ENCODE measurements at regions not wholly inside any gene's neighbourhood (a gene's known extent, or its start where the extent isn't known, plus 50 kb on each side); places are given as distances from the start of the nearest gene placed in this dataset.

- no peaks in the 10 kb centered on the region for H3K4me1 ChIP-seq
- no peak for DNase-seq
- H3K4me3 ChIP-seq (ENCODE audit: low read depth, low read length): no peak overlapping the region
- TF ChIP-seq CTCF (IDR thresholded peaks at IDR 0.05; ENCODE audit: low read depth, low read length): no peak
- no peaks in the 10 kb centered on the region for H3K9me3 ChIP-seq
- no peaks in the 10 kb centered on the region for H3K36me3 ChIP-seq
- no peaks in the 10 kb centered on the region for H3K27me3 ChIP-seq
Observed at GRCh38 chr12:131441060-131441396, 269.9 kb upstream of the SFSWAP start.

GRCh38 chr12:131441638-131442336 lies 269.1 kb upstream of the SFSWAP start:
- DNase-seq: no peak
- H3K4me3 ChIP-seq (ENCODE audit: low read depth, low read length): no peak overlapping the region

GRCh38 chr12:131442337-131442918 lies 268.5 kb upstream of the SFSWAP start:
- no peaks in the 10 kb centered on the region for H3K4me1 ChIP-seq
- H3K9me3 ChIP-seq: no peaks in the 10 kb centered on the region
- no peak overlapping the region for H3K4me3 ChIP-seq (ENCODE audit: low read depth, low read length)
- no peaks in the 10 kb centered on the region for H3K36me3 ChIP-seq
- no peaks in the 10 kb centered on the region for H3K27me3 ChIP-seq
- no peak for TF ChIP-seq CTCF (IDR thresholded peaks at IDR 0.05; ENCODE audit: low read depth, low read length)
- no peak for DNase-seq

More at GRCh38 chr12:131441638-131442336, 269.1 kb upstream of the SFSWAP start:
- Histone ChIP-seq H3K27me3 (no peaks in the 10 kb centered on the region), H3K4me1 (no peaks in the 10 kb centered on the region), H3K36me3 (no peaks in the 10 kb centered on the region), H3K9me3 (no peaks in the 10 kb centered on the region)
- no peak for TF ChIP-seq CTCF (IDR thresholded peaks at IDR 0.05; ENCODE audit: low read depth, low read length)

GRCh38 chr12:131443019-131444000 lies 267.6 kb upstream of the SFSWAP start:
- DNase-seq: no peak
- TF ChIP-seq CTCF (IDR thresholded peaks at IDR 0.05; ENCODE audit: low read depth, low read length): no peak
- no peaks in the 10 kb centered on the region for H3K9me3 ChIP-seq
- no peaks in the 10 kb centered on the region for H3K4me1 ChIP-seq
- H3K27me3 ChIP-seq: no peaks in the 10 kb centered on the region
- no peak overlapping the region for H3K4me3 ChIP-seq (ENCODE audit: low read depth, low read length)
- no peaks in the 10 kb centered on the region for H3K36me3 ChIP-seq

GRCh38 chr12:131444220-131445164 lies 266.4 kb upstream of the SFSWAP start:
- no peak for DNase-seq
- Histone ChIP-seq H3K9me3 (no peaks in the 10 kb centered on the region), H3K36me3 (no peaks in the 10 kb centered on the region), H3K4me1 (no peaks in the 10 kb centered on the region), H3K4me3 (ENCODE audit: low read depth, low read length) (no peak overlapping the region), H3K27me3 (no peaks in the 10 kb centered on the region)
- no peak for TF ChIP-seq CTCF (IDR thresholded peaks at IDR 0.05; ENCODE audit: low read depth, low read length)

All from BE2C (cell line).